Activated naive CD8-positive, alpha-beta T cell treated with anti-CD3 and anti-CD28 coated beads for 36 hours (primary cell): ENCODE measurements at regions not wholly inside any gene's neighbourhood (a gene's known extent, or its start where the extent isn't known, plus 50 kb on each side); places are given as distances from the start of the nearest gene placed in this dataset.

Experiments used
- DNase-seq: peaks from one replicate; pipeline ENCODE4 v3.0.0; 2021
- H3K27ac Mint-ChIP-seq: one replicate; pipeline ENCODE4 v1.8.0; 2022; ENCODE audit warnings: mild to moderate bottlenecking, moderate library complexity, mixed read lengths
- H3K27me3 Mint-ChIP-seq: one replicate; pipeline ENCODE4 v1.8.0; 2022; ENCODE audit warnings: mild to moderate bottlenecking, mixed read lengths
- H3K36me3 Mint-ChIP-seq: one replicate; pipeline ENCODE4 v1.8.0; 2021; ENCODE audit warnings: mild to moderate bottlenecking, mixed read lengths
- H3K4me1 Mint-ChIP-seq: one replicate; pipeline ENCODE4 v1.8.0; 2021; ENCODE audit warnings: mixed read lengths
- H3K4me3 Mint-ChIP-seq: one replicate; pipeline ENCODE4 v1.8.0; 2022; ENCODE audit warnings: mild to moderate bottlenecking, moderate library complexity, mixed read lengths
- H3K9me3 Mint-ChIP-seq: one replicate; pipeline ENCODE4 v1.8.0; 2022; ENCODE audit warnings: mixed read lengths

DNA sequence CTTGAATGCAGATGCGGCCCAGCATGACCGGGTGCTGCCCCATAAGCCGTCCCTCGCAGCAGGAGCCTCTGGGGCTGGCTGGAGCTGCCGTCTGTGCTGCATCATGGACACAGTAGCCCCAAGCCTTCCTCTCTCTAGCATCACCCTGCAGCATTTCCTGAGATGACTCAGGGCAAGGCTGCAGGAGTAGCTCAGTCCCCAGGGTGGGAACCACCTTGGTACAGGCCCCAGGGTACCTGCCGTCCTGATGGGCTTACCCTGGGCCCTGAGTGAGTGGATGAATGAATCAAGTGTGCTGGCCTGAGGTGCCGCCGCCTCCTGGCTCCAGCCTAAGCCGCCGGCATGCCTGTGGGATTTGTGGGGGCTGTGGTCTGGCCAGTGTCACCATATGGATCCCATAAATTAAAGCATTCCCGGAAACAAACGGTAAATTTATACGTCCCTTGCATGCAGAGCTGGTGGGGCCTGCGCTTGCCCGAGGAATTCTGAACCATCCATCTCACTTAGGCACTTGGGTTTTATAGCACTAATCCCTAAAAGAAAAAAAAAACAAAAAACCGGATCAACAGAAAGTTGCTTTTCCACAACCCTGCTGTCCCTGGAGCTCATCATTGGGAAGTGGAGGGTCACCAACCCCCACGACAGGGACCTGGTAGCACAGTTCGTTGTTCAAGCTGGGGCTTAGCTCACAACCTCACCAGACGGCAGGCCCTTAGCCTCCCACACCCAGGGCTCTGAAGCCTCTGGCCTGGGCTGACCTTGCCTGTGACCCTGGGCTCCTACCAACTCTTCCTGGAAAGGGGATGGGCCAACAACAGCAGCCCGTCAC is 242.6 kb upstream of the CIBAR2 start:
- Mint-ChIP-seq H3K4me3 (no peak overlapping the region), H3K27me3 (peaks cover 3% of the 10 kb centered on the region), H3K9me3 (no peaks in the 10 kb centered on the region), H3K27ac (no peak overlapping the region), H3K36me3 (no peaks in the 10 kb centered on the region), H3K4me1 (no peaks in the 10 kb centered on the region)
- DNase-seq: no peak

DNA sequence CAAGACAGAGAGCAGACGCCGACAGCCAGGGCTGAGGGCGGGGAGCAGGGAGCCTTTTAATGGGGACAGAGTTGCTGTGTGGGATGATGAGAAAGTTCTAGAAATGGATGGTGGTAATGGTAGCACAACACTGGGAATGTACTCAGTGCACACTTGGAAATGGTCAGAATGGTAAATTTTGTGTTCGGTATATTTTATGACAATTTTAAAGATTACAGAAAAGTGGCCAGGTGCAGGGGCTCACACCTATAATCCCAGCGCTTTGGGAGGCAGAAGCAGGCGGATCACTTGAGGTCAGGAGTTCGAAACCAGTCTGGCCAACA is 243.2 kb upstream of the CIBAR2 start:
- Mint-ChIP-seq H3K9me3 (no peaks in the 10 kb centered on the region), H3K4me1 (no peaks in the 10 kb centered on the region), H3K27me3 (peaks cover 3% of the 10 kb centered on the region), H3K4me3 (no peak overlapping the region), H3K36me3 (no peaks in the 10 kb centered on the region), H3K27ac (no peak overlapping the region)
- DNase-seq: no peak

DNA sequence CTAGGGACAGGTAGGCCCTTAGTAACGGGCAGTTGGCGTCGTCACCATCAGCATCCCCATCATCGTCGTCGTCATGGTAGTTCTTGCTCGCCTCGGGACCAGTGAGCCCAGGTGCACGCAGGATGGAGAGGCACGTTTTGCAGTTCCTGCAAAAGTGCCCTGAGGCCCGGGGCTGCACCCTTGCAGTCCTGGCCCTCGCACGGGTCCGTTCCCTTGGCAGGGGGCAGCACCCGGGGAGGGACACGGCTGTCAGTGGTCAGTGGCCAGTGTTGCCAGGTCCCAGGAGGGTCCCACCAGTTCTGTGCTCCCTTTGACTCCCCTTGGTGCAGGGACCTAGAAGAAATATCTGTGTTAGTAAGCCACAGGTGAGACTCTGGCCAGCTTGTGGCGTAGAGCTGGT is 243.9 kb upstream of the CIBAR2 start:
- no peaks in the 10 kb centered on the region for H3K9me3 Mint-ChIP-seq
- no peaks in the 10 kb centered on the region for H3K4me1 Mint-ChIP-seq
- no peak for DNase-seq
- no peak overlapping the region for H3K27ac Mint-ChIP-seq
- peaks cover 3% of the 10 kb centered on the region for H3K27me3 Mint-ChIP-seq
- no peak overlapping the region for H3K4me3 Mint-ChIP-seq
- no peaks in the 10 kb centered on the region for H3K36me3 Mint-ChIP-seq

DNA sequence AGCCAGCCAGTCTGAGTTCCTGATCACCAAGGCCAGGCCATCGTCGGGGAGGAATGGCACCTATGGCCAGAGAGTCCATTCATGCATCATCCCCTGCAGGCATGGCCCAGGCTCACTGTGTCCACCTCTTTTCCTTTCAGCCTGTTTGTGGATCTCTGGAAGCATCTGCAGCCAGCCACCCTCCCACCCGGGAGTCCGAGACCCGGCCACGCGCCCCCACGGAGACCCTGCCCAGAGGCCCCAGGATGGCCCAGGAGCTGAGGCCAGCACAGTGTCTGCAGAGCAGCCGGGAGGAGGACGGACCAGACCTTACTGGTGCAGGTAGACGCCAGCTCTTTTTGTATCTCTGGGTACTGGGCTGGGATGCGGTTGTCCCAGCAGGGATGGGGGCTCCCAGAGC is 245.1 kb upstream of the CIBAR2 start:
- H3K9me3 Mint-ChIP-seq: no peaks in the 10 kb centered on the region
- H3K36me3 Mint-ChIP-seq: no peaks in the 10 kb centered on the region
- H3K27me3 Mint-ChIP-seq: peaks cover 3% of the 10 kb centered on the region
- no peak for DNase-seq
- no peaks in the 10 kb centered on the region for H3K4me1 Mint-ChIP-seq
- no peak overlapping the region for H3K27ac Mint-ChIP-seq
- no peak overlapping the region for H3K4me3 Mint-ChIP-seq

DNA sequence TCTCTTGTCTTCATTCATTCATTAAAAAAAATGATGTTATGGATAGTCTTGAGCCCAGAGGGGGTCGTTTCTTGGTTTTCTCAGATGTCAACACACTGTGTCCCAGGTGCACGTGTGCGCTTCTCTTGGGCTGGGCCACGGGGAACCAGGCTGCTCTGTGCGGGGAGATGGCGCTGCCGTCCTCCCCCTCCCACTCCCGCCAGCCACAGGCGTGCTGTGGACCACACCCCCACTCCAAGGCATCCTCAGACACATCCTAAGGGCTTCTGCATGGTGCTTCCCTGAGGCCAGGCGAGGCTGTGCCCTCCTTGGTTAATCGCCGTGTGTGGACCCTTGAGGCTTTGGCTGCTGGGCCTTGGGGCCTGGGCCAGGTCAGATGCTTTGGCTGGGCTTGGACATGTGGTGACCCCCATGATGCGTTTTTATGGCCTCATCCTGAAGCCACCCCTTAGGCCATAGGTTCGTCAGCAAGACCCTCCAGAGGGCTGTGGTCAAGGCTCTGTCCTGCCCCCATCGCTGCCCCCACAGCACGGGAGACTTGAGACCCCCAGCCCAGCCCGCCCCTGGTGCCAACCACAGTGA is 245.7 kb upstream of the CIBAR2 start:
- no peak overlapping the region for H3K27ac Mint-ChIP-seq

DNA sequence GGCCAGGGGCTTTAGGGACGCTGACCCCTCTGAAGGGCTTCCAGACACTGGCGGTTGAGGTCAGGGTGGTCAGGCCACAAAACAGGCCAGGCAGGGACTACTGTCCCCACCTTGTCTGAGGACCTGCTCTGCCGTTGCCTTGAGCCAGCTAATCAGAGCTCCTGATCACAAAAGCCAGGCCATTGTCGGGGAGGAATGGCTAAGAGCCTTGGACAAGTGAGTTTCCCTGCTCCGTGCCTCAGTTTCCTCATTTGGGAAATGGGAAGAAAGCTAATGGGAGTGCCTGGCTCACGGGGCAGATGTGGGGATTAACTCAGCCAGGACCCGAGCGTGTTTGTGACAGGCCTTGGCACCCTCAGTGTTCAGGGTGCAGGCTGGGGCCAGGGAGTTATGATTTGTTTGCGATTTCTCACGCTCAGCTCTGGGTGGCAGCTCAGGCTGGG is 246.5 kb upstream of the CIBAR2 start:
- DNase-seq: no peak
- Mint-ChIP-seq H3K36me3 (no peaks in the 10 kb centered on the region), H3K27me3 (peaks cover 3% of the 10 kb centered on the region), H3K27ac (no peak overlapping the region), H3K9me3 (no peaks in the 10 kb centered on the region), H3K4me1 (no peaks in the 10 kb centered on the region), H3K4me3 (no peak overlapping the region)

More for the DNA sequence above, 245.7 kb upstream of the CIBAR2 start:
- no peaks in the 10 kb centered on the region for H3K9me3 Mint-ChIP-seq
- no peaks in the 10 kb centered on the region for H3K36me3 Mint-ChIP-seq
- no peak for DNase-seq
- peaks cover 3% of the 10 kb centered on the region for H3K27me3 Mint-ChIP-seq
- H3K4me1 Mint-ChIP-seq: no peaks in the 10 kb centered on the region
- H3K4me3 Mint-ChIP-seq: no peak overlapping the region

DNA sequence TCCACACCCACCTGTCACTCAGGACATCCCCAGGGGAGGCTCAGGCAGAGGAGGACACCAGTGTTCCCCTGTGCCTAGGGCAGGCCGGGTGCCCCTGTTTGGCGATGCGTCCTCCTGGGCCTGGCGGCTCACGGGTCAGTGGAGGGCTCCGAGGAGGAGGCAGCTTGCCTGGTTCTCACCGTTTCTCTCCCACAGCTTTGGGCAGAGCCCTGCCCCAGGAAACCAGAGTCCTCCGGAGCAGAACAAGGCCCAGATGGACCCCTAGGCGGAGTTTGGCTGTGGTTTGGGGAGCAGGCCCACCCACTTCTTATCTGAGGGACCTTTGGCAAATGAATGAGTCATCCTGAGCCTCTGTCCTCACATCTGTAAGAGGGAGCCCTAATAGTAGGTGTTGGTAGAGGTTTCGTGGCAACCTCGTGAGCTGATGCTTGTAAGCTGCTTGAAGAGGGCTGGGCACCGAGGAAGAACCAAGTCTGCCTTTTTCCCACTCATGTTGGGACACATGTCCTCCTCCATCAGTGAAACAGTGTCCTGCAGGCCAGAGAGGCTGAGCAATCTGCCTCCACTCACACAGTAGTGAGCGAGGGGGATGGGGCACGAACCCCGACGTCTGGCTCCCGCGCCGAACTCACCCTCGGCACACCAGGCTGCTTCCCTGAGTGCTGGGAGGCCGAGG is 247.0 kb upstream of the CIBAR2 start:
- no peak for DNase-seq
- no peaks in the 10 kb centered on the region for H3K27me3 Mint-ChIP-seq
- no peaks in the 10 kb centered on the region for H3K4me1 Mint-ChIP-seq
- H3K27ac Mint-ChIP-seq: no peak overlapping the region
- no peaks in the 10 kb centered on the region for H3K36me3 Mint-ChIP-seq
- no peak overlapping the region for H3K4me3 Mint-ChIP-seq
- H3K9me3 Mint-ChIP-seq: no peaks in the 10 kb centered on the region

DNA sequence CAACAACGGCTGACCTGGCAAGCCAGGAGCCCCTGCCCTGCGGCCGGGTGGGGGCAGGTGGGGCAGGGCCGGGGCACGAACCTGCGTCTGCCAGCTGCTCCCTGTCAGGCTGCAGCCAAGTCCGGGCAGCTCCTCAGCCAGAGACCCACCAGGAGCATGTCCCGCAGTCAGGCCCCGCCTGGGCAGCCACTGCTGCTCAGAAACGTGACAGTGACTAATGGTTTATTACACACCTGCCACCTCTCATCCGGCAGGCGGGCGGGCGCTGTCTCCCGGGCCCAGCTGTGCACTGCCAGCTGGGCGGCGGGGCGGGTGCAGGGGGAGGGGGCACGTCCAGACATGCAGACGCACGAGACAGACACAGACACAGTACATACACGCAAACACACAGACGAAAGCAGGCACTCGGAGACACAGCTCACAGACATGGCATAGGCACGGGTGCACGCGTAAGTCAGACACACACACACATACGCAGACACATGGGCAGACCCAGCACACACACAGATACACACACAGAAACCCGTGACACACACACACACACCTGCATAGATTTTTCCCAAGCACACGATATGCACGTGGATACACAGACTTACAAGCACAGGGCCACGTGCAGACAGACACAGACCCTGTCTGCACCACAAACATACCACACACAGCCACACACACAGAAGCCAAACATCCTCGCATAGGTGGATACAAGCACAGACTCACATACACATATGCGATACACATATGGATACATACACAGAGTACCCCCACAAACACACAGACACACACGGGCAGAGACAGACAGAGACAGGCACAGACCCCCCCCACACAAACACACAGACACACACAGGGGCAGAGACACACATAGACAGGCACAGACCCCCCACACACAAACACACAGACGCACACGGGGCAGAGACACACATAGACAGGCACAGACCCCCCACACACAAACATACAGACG is 248.3 kb upstream of the CIBAR2 start:
- H3K4me3 Mint-ChIP-seq: no peak overlapping the region
- H3K27ac Mint-ChIP-seq: no peak overlapping the region
- H3K4me1 Mint-ChIP-seq: no peaks in the 10 kb centered on the region
- H3K9me3 Mint-ChIP-seq: no peaks in the 10 kb centered on the region
- no peak for DNase-seq
- H3K27me3 Mint-ChIP-seq: no peaks in the 10 kb centered on the region
- H3K36me3 Mint-ChIP-seq: no peaks in the 10 kb centered on the region

DNA sequence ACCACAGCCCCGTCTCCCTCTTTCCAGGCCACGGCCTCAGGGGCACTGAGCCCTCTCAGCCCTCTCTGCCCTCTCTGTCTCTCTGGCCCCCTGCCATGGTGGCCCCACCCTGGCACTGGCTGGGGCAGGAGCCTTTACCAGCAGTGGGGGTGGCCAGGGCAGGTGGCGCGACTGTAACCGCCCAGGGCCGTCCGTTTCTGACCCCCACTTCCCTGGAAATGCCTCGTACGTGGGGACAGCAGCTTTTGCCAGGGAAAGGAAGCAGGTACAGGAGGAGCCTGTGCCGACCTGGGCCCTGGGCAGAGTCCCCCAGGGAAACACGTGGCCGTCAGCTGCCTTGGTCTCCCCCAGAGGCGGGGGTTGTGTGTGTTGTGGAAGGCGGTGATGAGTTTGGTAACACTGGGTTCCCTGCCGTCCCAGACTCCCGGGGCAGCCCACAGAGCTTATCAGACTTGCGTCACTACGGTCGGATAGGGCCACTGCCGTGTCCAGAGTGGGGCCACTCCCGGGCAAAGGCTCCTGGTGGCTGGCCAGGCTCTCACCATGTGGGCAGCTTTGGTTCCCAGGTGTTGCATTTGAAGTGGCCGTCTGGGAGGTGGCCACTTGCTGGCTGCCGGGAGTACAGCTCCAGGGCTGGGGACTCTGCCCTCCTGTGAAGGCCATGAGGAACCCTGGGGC is 249.3 kb upstream of the CIBAR2 start:
- H3K27me3 Mint-ChIP-seq: no peaks in the 10 kb centered on the region
- no peak for DNase-seq
- H3K36me3 Mint-ChIP-seq: no peaks in the 10 kb centered on the region

DNA sequence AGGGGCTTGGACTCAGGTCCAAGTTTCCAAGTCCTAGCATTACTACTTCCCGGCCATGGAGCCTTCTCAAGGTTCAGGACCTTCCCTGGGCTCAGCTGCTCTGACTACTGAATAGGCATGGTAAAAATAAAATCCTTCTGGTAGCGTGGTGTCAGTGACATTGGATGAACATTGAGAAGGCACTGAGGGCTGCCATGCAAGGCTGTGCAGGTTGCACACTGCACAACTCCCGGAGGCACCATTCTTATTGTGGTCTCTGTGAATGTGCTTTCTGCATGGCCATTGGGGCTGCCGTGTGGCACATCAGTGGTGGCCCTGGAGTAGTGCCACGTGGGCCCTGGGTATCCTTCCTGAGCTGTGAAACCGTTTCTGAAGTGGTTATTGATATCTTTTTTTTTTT is 250.2 kb upstream of the CIBAR2 start:
- Mint-ChIP-seq H3K4me1 (no peaks in the 10 kb centered on the region), H3K4me3 (no peak overlapping the region), H3K36me3 (no peaks in the 10 kb centered on the region), H3K27me3 (no peaks in the 10 kb centered on the region), H3K27ac (no peak overlapping the region), H3K9me3 (no peaks in the 10 kb centered on the region)
- DNase-seq: no peak

More for the DNA sequence above, 249.3 kb upstream of the CIBAR2 start:
- Mint-ChIP-seq H3K27ac (no peak overlapping the region), H3K4me3 (no peak overlapping the region), H3K4me1 (no peaks in the 10 kb centered on the region), H3K9me3 (no peaks in the 10 kb centered on the region)

DNA sequence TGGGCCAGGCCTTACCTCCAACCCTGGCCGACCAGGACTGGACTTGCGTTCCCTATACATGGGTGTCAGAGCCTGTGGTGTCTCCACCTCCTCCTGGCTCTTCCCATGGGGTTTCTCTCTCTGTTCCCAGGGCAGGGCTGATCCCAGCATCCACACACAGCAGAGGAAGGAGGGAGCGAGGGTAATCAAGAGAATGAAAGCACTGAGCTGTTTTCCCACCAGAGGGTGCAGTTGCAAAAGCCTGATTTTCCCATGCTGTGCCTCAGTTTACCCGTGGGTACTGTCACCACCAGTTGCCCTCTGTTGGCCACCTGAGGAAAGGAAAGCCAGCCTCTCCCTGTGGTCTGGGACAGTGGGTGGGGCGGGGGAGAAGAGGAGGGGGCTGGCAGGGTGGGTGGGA is 249.7 kb upstream of the GSE1 start:
- Mint-ChIP-seq H3K4me3 (no peak overlapping the region), H3K4me1 (no peaks in the 10 kb centered on the region), H3K27ac (no peak overlapping the region), H3K9me3 (no peaks in the 10 kb centered on the region), H3K36me3 (no peaks in the 10 kb centered on the region), H3K27me3 (no peaks in the 10 kb centered on the region)
- no peak for DNase-seq

DNA sequence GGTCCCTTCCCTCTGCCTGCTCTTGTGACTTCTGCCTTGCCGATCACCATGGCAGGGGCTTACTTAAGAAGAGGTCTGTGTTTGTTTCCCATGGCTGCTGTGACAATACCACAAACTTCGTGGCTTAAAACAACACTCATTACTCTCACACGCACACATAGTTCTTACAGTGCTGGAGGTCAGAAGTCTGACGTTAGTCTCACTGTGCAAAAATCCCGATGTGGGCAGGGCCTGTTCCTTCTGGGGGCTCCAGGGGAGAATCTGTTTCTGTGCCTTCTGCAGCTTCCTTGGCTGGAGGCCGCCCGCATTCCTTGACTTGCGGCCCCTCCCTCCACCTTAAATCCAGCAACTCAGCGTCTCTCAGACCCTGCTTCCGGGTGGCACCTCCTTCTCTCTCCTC is 249.2 kb upstream of the GSE1 start:
- Mint-ChIP-seq H3K4me1 (no peaks in the 10 kb centered on the region), H3K27me3 (no peaks in the 10 kb centered on the region), H3K9me3 (no peaks in the 10 kb centered on the region), H3K27ac (no peak overlapping the region), H3K4me3 (no peak overlapping the region), H3K36me3 (no peaks in the 10 kb centered on the region)
- no peak for DNase-seq

DNA sequence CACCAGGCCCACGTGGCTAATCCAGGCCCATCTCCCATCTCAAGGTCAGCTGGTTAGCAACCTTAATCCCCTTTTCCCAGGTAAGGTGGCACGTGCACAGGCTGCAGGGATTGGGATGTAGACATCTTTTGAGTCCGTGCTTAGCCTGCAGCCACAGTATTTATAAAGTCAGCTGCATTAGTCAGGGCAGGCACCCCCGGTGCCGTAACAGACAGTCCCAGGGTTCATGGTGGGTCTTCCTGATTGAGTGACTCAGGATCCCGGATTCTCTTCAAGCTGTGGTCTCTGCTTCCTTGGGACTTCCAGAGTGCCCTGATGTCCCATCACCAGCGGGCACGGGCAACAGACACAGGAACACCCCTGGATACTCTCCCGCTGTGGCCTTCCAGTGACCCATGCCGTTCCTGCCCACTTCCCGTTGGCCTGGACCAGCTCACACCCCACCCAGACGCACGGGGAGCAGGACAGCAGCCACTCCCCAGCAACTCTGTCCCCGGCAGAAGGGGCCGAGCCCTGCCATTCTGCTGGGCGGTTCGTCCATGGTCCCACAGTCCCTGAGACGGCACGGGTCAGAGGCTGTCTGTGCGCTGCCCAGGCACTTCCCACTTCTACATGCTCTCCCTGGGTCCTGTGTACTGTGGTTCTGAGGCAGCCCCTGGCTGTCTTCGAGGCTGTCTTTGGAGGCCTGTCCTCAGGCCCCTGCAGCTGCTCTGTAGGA is 248.6 kb upstream of the GSE1 start:
- Mint-ChIP-seq H3K27ac (no peak overlapping the region), H3K4me3 (no peak overlapping the region), H3K4me1 (no peaks in the 10 kb centered on the region), H3K27me3 (no peaks in the 10 kb centered on the region), H3K36me3 (no peaks in the 10 kb centered on the region), H3K9me3 (no peaks in the 10 kb centered on the region)
- no peak for DNase-seq

DNA sequence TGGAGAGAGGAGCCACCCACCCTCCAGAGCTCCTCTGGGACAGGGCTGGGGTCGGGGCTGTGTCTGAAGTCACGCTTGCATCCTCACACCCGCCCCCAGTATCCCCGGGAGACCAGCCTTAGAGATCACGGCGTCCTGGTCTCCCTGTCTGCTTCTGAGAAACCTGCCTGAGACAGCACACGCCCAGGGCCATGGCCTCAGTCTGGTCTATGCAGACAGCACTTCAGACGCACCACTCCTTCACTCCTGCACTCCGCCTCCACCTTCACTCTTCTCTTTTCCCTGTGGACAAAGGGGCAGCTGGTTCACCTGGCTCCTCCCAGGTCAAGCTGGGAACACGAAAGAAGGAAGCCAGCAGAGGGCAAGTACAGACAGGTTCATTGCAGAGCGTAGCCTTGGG is 248.0 kb upstream of the GSE1 start:
- Mint-ChIP-seq H3K36me3 (no peaks in the 10 kb centered on the region), H3K27ac (no peak overlapping the region)

More for the DNA sequence above, 248.0 kb upstream of the GSE1 start:
- H3K4me1 Mint-ChIP-seq: no peaks in the 10 kb centered on the region
- H3K27me3 Mint-ChIP-seq: no peaks in the 10 kb centered on the region
- no peak for DNase-seq
- H3K4me3 Mint-ChIP-seq: no peak overlapping the region
- H3K9me3 Mint-ChIP-seq: no peaks in the 10 kb centered on the region
